ENCODE measurements at regions not wholly inside any gene's neighbourhood (a gene's known extent, or its start where the extent isn't known, plus 50 kb on each side); places are given as distances from the start of the nearest gene placed in this dataset.
"Not testable (repeated sequence)": the region's sequence is repeated elsewhere in the genome, so short reads cannot be mapped to it uniquely, and the experiment has no call there.

DNA sequence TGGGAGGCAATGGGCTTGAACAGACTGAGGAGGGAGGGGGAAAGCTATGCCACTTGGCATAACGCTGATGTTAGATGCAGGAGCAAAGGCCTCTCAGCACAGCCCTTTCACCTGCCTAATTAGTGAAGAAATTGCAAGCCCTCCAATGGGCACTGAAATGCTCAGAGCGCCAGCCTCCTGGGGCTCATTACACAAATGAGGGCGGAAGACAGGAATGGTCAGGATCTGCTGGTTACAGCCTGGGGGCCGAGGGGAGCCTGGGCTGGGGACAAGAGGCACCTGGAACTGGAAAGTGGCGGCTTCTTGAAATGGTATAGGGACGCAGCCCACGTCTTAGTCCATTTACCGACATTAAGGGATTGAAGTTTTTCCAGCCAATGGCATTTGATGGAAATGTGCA, 50.2 kb upstream of the PLET1 start:
- no peak for DNase-seq

DNA sequence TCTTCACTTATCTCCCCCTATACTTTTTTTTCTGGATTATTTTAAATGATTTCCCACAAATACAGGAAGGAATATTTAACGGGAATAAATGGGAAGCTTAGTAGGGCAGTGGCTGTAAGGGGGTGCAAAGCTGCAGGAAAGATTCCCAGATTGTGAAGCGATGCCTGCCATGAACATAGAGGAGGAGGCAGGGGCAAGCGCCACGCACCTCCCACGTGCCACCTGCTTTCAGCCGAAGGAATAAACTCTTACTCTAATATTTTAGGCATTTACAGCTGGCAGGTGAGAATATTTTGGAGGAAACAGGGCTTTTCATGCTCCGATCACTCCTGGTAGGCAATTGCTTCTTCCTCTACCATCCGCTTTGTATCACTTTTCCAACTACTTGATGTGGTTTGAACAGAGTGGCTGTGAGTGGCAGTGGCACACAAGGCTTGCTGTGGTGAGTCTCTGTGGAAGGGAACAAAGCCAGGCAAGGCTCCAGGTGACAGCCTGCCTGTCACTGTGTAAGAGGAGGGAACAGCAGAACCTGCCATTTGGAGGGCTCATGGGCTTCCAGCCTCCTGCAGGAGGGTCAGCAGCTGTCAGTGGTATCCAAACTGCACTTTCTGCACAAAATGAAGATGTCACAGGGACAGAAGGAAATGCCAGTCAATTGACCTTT, 54.5 kb upstream of the PLET1 start:
- no peak for DNase-seq

DNA sequence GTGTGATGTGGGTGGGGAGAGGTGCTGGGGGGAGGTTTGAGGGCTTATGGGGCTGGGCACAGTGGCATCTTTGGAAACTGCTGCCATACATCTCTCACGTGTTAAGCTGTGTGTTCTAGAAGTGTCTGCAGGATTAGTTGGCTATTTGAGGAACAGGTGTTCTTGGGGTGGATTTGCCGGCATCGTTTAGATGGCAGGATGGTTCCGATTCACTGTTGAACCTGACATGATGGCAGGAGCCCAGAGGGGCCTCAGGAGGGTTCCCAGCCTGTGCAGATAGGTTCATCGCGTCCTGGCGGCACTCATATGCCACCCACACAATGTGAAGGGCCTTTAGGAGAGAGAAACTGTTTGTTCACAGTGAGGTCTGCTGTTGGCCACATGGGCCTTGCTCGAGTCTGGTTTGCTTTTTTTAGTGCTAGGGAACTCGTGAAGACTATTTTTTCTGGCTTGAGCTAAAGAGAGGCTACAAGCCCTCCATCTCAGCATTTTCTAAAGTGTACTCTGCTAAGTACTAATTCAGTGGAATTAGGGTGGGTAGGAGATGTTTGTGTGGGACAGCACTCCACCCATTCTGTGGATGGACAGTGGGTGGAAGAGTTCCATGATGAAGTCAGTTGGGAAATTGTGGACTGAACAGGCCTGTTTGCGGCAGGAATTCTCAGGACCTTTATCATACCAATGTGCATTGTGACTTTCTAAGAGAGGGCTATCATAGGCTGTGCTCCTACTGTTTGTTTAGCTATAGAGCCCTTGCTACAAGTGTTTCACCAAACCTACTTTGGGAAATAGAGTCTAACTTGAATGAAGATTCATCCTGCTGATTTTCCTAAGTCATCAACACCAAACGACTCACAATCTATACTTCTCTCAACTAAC, 55.4 kb upstream of the PLET1 start:
- DNase-seq = no peak

DNA sequence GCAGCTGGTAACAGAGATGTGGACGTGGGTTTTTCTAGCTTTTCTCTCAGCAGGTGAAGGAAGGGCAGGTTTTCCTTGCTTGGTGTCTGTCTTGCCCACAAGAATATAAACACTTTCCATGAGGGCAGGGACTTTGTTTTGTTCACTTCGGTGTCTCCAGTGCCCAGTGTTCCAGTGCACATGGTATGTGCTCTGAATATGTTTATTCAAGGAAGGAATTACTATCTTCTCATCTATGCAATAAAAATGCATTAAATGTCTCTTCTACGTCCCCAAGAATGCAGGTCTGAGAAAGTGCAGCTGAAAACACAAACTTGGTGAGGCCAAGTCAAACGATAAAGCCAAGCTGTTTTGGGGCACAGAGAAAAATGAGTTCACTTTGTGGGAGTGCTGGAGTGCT, 56.3 kb upstream of the PLET1 start:
- no peak for DNase-seq

DNA sequence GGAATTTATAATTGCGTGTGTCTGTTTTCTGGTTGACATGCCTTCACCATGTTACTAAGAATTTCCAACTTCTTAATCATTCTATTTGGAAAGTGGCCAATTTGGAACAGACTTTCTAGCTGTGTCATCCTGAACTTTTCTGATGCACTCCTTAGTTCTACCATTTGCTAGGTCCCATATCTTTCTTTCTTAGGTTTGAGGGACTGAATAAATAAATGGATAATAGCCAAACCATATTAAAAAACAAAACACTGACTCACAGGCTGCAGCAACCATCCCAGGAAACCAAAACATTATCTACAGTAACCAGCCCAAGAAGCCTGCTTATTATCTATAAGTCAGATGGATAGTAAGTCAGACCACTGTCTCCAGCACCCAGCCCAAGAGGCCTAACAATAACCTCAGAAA, 57.5 kb upstream of the PLET1 start:
- no peak for DNase-seq

DNA sequence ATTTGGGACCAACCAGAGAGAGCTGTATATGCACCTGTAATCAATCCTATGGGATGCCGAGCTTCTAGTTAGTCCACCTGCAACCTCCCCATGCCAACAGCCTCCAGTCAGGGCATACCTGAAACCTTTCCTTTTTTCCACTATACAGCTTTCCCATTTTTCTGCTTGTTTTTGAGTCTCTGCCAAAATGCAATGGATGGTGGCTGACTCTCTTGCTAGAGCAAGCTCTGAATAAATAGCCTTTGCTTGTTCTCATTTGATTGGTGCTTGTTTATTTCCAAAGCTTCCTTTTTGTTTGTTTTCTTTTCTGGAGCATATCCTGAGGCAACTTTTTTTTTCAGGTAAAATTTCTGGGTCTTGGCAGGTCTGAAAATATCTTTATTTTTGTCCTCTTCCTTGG, 58.0 kb upstream of the PLET1 start:
- DNase-seq = no peak

DNA sequence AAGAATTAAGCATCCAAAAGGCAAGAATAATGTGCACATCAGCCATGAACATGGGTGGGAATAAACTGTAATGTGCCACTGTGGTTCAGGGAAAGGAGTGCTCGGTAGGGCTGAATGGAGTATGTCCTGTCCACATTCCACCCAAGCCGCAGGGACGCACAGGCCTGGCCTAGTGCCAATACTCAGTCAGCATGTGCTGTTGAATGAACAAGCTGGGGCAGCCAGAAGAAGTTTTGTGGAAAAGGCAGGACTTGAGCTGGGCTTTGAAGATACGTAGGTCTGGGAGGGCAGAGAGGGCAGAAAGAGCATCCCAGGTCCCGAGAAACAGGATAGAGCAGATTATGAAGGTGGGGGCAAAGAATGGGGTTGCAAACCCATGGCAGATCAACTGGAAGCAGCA, 60.0 kb upstream of the PLET1 start:
- DNase-seq = no peak

- peak; percentile 32 for DNase-seq
These were observed 61.0 kb upstream of the PLET1 start for GRCh38 chr11:112321501-112322172.

- DNase-seq = no peak
These were observed 61.6 kb upstream of the PLET1 start for GRCh38 chr11:112322173-112322790.

DNA sequence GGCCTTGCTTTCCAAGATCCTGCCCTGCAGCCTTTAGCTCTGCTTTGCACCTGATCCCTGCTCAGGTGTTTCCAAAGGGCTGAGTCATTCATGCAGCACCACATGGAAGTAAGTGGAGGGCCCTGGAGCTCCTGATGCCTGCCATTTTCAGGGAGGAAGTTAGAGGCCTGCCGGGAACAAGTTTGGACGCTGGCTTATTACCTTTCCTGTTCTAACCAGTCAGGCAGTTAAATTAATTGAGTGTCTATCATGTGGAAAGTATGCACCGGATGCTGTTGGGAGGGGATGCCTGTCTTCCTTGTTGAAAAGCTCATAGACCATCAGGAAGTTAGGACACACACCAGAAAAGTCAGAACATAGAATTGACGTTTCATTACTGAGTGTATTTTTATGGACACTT, 73.7 kb upstream of the PLET1 start:
- DNase-seq = no peak

- DNase-seq = no peak
These were observed 75.8 kb upstream of the PLET1 start for GRCh38 chr11:112336356-112336886.

- DNase-seq = no peak
These were observed 78.9 kb upstream of the PLET1 start for GRCh38 chr11:112339566-112339965.

- DNase-seq = no peak
These were observed 82.8 kb upstream of the PLET1 start for GRCh38 chr11:112343368-112344039.

DNA sequence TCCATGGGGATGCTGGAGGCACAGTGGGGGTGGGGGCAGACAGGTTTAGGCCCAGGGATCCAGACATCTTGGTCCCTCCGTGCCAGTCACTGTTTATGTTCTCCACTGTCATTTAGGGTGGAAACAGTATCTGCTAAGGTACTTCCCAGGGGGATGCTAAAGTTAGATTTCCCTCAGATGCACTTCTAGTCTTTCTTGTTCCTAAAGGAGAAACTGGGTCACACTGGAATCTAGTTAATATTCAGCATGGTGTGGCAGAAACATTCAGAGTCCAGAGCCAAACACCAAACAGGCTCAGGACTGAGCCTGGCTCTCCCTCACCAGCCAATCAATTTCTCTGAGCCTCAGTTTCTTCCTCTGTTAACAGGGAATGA, 83.4 kb upstream of the PLET1 start:
- no peak for DNase-seq

GRCh38 chr11:112345166-112345565, 84.5 kb upstream of the PLET1 start:
- DNase-seq = no peak

GRCh38 chr11:112345706-112346105, 85.0 kb upstream of the PLET1 start:
- DNase-seq = no peak

- no peak for DNase-seq
These were observed 85.9 kb upstream of the PLET1 start for GRCh38 chr11:112346586-112346985.

GRCh38 chr11:112348480-112349029, 87.9 kb upstream of the PLET1 start:
- DNase-seq = no peak

- DNase-seq = not testable (repeated sequence)
These were observed 90.8 kb upstream of the PLET1 start for GRCh38 chr11:112351423-112351822.

GRCh38 chr11:112352907-112353306, 92.2 kb upstream of the PLET1 start:
- DNase-seq = no peak

DNA sequence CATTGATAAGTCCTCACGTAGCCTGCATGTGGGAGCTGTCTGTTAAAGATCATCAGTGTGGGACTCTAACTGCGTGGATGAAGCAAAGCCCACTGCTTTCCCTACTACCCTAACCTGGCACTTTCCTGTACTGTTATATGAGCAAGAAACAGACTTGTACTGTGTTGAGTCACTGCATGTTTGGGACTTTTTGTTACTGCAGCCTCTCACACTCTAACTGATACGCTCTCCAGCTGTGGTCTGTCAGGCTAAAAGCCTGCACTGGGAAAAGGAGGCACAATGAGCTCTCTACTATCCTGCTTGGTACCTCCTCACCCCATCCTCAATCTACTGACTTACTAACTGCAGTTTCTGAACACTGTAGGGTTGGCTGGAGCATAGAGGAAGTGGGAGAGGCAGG, 93.7 kb upstream of the PLET1 start:
- DNase-seq = no peak

DNA sequence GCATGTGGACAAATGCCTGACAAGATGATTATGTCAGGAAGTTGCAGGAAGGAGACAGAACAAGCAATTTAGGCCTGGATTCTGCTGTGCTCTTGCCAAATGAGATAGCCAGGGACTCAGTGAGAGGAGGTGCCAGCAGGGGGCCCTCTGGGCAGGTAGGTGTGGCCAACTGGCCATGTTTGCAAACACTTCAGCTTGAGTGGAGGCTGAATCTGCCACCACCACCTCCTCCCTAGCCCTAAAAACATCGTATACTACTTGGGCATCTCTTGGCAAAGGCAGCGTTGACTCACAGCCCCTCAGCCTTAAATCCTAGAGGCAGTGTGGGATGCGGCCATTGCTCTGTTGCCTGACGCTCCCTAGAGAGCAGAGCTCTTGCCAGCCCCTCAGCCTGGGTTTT, 95.1 kb upstream of the PLET1 start:
- DNase-seq = peak; percentile 28

All from T1000 (cell line).